Mesenchymal stem cell (in vitro differentiated cells and primary cell): ENCODE measurements at regions not wholly inside any gene's neighbourhood (a gene's known extent, or its start where the extent isn't known, plus 50 kb on each side); places are given as distances from the start of the nearest gene placed in this dataset.

ENCODE experiments used
- DNase-seq: peaks from one replicate; pipeline ENCODE4 v3.0.0-alpha.2; 2013
- H2AFZ ChIP-seq: one replicate; pipeline ENCODE4 v1.6.1; 2013; ENCODE audit warnings: low read depth, mild to moderate bottlenecking, control low read depth, inconsistent platforms, low read length, moderate library complexity
- H2AK5ac ChIP-seq: 2 replicates; pipeline ENCODE4 v1.6.1; 2013; ENCODE audit warnings: low read length, moderate library complexity, mild to moderate bottlenecking, inconsistent platforms; ENCODE audit not compliant: severe bottlenecking
- H2BK120ac ChIP-seq: one replicate; pipeline ENCODE4 v1.6.1; 2013; ENCODE audit warnings: low read depth, mild to moderate bottlenecking, inconsistent platforms, low read length, moderate library complexity
- H2BK12ac ChIP-seq, 2 experiments: one replicate each; pipeline ENCODE4 v1.6.1; 2013; ENCODE audit warnings: inconsistent platforms in 2 of 2, low read length in 2 of 2, mild to moderate bottlenecking in 2 of 2, moderate library complexity in 2 of 2, control low read depth in 1 of 2
- H2BK15ac ChIP-seq: one replicate; pipeline ENCODE4 v1.6.1; 2013; ENCODE audit warnings: mild to moderate bottlenecking, low read depth, inconsistent platforms; ENCODE audit not compliant: poor library complexity, severe bottlenecking
- H2BK5ac ChIP-seq: 2 replicates; pipeline ENCODE4 v1.6.1; 2013; ENCODE audit warnings: low read depth, mild to moderate bottlenecking, low read length, control low read depth, inconsistent platforms; ENCODE audit not compliant: poor library complexity, severe bottlenecking
- H3K14ac ChIP-seq, 2 experiments: one replicate each; pipeline ENCODE4 v1.6.1; 2013; ENCODE audit warnings: inconsistent platforms in 2 of 2, low read length in 2 of 2, control low read depth in 1 of 2, mild to moderate bottlenecking in 1 of 2, moderate library complexity in 1 of 2
- H3K18ac ChIP-seq, 2 experiments: one replicate each; pipeline ENCODE4 v1.6.1; 2013; ENCODE audit warnings: inconsistent platforms in 2 of 2, low read length in 2 of 2, control low read depth in 1 of 2, low read depth in 1 of 2, mild to moderate bottlenecking in 1 of 2
- H3K23ac ChIP-seq, 2 experiments: one replicate each; pipeline ENCODE4 v1.6.1; 2013; ENCODE audit warnings: inconsistent platforms in 2 of 2, low read length in 2 of 2, mild to moderate bottlenecking in 2 of 2, moderate library complexity in 2 of 2, control low read depth in 1 of 2
- H3K27ac ChIP-seq: 2 replicates; pipeline ENCODE4 v1.5.1; 2013; ENCODE audit warnings: mild to moderate bottlenecking, moderate library complexity, low read length, control low read depth, inconsistent platforms; ENCODE audit not compliant: poor library complexity, severe bottlenecking
- H3K27me3 ChIP-seq, 2 experiments: 2 replicates each; pipeline versions ENCODE4 v1.6.1 to v1.7.0; 2013; ENCODE audit warnings: low read length in 2 of 2, mild to moderate bottlenecking in 2 of 2, moderate library complexity in 2 of 2, control low read depth in 1 of 2, inconsistent platforms in 1 of 2; ENCODE audit not compliant: control insufficient read depth in 1 of 2, insufficient read depth in 1 of 2
- H3K36me3 ChIP-seq, 2 experiments: 2 replicates each; pipeline versions ENCODE4 v1.6.1 to v1.7.0; 2013; ENCODE audit warnings: low read length in 2 of 2, control low read depth in 1 of 2, inconsistent platforms in 1 of 2, low read depth in 1 of 2, mild to moderate bottlenecking in 1 of 2; ENCODE audit not compliant: insufficient read depth in 2 of 2, control insufficient read depth in 1 of 2
- H3K4ac ChIP-seq, 2 experiments: one replicate each; pipeline ENCODE4 v1.6.1; 2013; ENCODE audit warnings: inconsistent platforms in 2 of 2, low read length in 2 of 2, mild to moderate bottlenecking in 2 of 2, moderate library complexity in 2 of 2, control low read depth in 1 of 2, low read depth in 1 of 2
- H3K4me1 ChIP-seq: 2 replicates; pipeline ENCODE4 v1.6.1; 2013; ENCODE audit warnings: low read depth, low read length, control low read depth; ENCODE audit not compliant: control insufficient read depth, insufficient read depth
- H3K4me2 ChIP-seq: 2 replicates; pipeline ENCODE4 v1.6.1; 2013; ENCODE audit warnings: low read length, mild to moderate bottlenecking, inconsistent platforms; ENCODE audit not compliant: poor library complexity, severe bottlenecking
- H3K4me3 ChIP-seq, 2 experiments: 2 replicates each; pipeline versions ENCODE4 v1.5.1 to v1.7.0; 2013; ENCODE audit warnings: low read length in 2 of 2, mild to moderate bottlenecking in 2 of 2, control low read depth in 1 of 2, low read depth in 1 of 2; ENCODE audit not compliant: insufficient read depth in 1 of 2
- H3K79me1 ChIP-seq: replicated peaks from 2 replicates; pipeline ENCODE4 v1.6.1; 2013; ENCODE audit warnings: mild to moderate bottlenecking, control low read depth, low read length, inconsistent platforms; ENCODE audit not compliant: poor library complexity, severe bottlenecking
- H3K9ac ChIP-seq: 2 replicates; pipeline ENCODE4 v1.7.0; 2013; ENCODE audit warnings: mild to moderate bottlenecking, low read length, moderate library complexity
- H3K9me3 ChIP-seq: 2 replicates; pipeline ENCODE4 v1.7.0; 2013; ENCODE audit warnings: mild to moderate bottlenecking, low read length; ENCODE audit not compliant: control insufficient read depth
- H4K8ac ChIP-seq: one replicate; pipeline ENCODE4 v1.6.1; 2013; ENCODE audit warnings: inconsistent platforms, mild to moderate bottlenecking, low read length, moderate library complexity
- H4K91ac ChIP-seq: one replicate; pipeline ENCODE4 v1.6.1; 2013; ENCODE audit warnings: mild to moderate bottlenecking, low read length, inconsistent platforms
- WGBS: methylation state at CpG from one replicate; pipeline ENCODE4 v1.1.7; 2013; ENCODE audit warnings: mixed read lengths; 5-methylcytosine and 5-hydroxymethylcytosine counted together

GRCh38 chr16:85338638-85338982, 226.3 kb upstream of the CIBAR2 start:
- no peak overlapping the region for H2AFZ ChIP-seq
- no peak for DNase-seq
- no peak overlapping the region for H3K27ac ChIP-seq
- no peak overlapping the region for H4K8ac ChIP-seq
- H2BK5ac ChIP-seq: no peak overlapping the region
- peaks cover 31% of the 10 kb centered on the region for H3K4me1 ChIP-seq
- H3K4ac ChIP-seq: no peak overlapping the region
- no peak overlapping the region for H2AK5ac ChIP-seq
- no peak overlapping the region for H4K91ac ChIP-seq
- no peaks in the 10 kb centered on the region for H3K9me3 ChIP-seq
- peak overlapping the region in 1 of 2 experiments; percentile 6 for H2BK12ac ChIP-seq
- no peak overlapping the region for H3K4me3 ChIP-seq
- no peak overlapping the region for H2BK15ac ChIP-seq
- H3K18ac ChIP-seq: peak overlapping the region in 1 of 2 experiments; percentile 37
- peak overlapping the region in 1 of 2 experiments; percentile 51 for H3K14ac ChIP-seq
- H3K79me1 ChIP-seq: peaks cover 20% of the 10 kb centered on the region
- H3K36me3 ChIP-seq: peaks cover 0 to 12% of the 10 kb centered on the region in 2 experiments
- no peak overlapping the region for H3K4me2 ChIP-seq
- no peak overlapping the region for H2BK120ac ChIP-seq
- H3K23ac ChIP-seq: no peak overlapping the region
- 94% methylated on average over 15 of the region's 15 CpGs for WGBS
- H3K9ac ChIP-seq: no peak overlapping the region
- H3K27me3 ChIP-seq: peaks cover 0 to 5% of the 10 kb centered on the region in 2 experiments

GRCh38 chr16:85338989-85339685, 226.9 kb upstream of the CIBAR2 start:
- H2AFZ ChIP-seq: no peak overlapping the region
- no peak overlapping the region for H3K9ac ChIP-seq
- no peak overlapping the region for H3K27ac ChIP-seq
- no peak overlapping the region for H3K4me3 ChIP-seq
- H2AK5ac ChIP-seq: no peak overlapping the region
- H4K8ac ChIP-seq: no peak overlapping the region
- peaks cover 0 to 5% of the 10 kb centered on the region in 2 experiments for H3K27me3 ChIP-seq
- no peak overlapping the region for H3K23ac ChIP-seq
- peak overlapping the region in 1 of 2 experiments; percentile 70 for H2BK12ac ChIP-seq
- DNase-seq: no peak
- H2BK15ac ChIP-seq: peak overlapping the region; percentile 53
- H3K4ac ChIP-seq: no peak overlapping the region
- no peak overlapping the region for H3K4me2 ChIP-seq
- H2BK120ac ChIP-seq: no peak overlapping the region
- H4K91ac ChIP-seq: no peak overlapping the region
- peak overlapping the region in 1 of 2 experiments; percentile 37 for H3K18ac ChIP-seq
- H3K14ac ChIP-seq: peak overlapping the region in 1 of 2 experiments; percentile 51
- 94% methylated on average over 15 of the region's 24 CpGs for WGBS
- H3K4me1 ChIP-seq: peaks cover 26% of the 10 kb centered on the region
- peaks cover 21% of the 10 kb centered on the region for H3K79me1 ChIP-seq
- H3K36me3 ChIP-seq: peaks cover 0 to 8% of the 10 kb centered on the region in 2 experiments
- H3K9me3 ChIP-seq: no peaks in the 10 kb centered on the region
- no peak overlapping the region for H2BK5ac ChIP-seq

- WGBS: 78% methylated on average over 14 of the region's 19 CpGs
- H3K27me3 ChIP-seq: peaks cover 0 to 5% of the 10 kb centered on the region in 2 experiments
- H3K79me1 ChIP-seq: peaks cover 21% of the 10 kb centered on the region
- H4K91ac ChIP-seq: no peak overlapping the region
- H2BK120ac ChIP-seq: no peak overlapping the region
- peak overlapping the region in 1 of 2 experiments; percentile 53 for H3K4ac ChIP-seq
- H3K27ac ChIP-seq: no peak overlapping the region
- H2BK5ac ChIP-seq: no peak overlapping the region
- no peak overlapping the region for H3K9ac ChIP-seq
- H3K9me3 ChIP-seq: no peaks in the 10 kb centered on the region
- H4K8ac ChIP-seq: no peak overlapping the region
- H3K36me3 ChIP-seq: peaks cover 0 to 4% of the 10 kb centered on the region in 2 experiments
- no peak overlapping the region for H3K4me2 ChIP-seq
- H3K14ac ChIP-seq: peak overlapping the region in 1 of 2 experiments; percentile 56
- H3K4me1 ChIP-seq: peaks cover 2% of the 10 kb centered on the region
- no peak overlapping the region for H2BK15ac ChIP-seq
- H3K18ac ChIP-seq: peak overlapping the region; percentile 1 to 57
- H2BK12ac ChIP-seq: peak overlapping the region; percentile 38 to 52
- DNase-seq: no peak
- no peak overlapping the region for H3K23ac ChIP-seq
- H2AK5ac ChIP-seq: no peak overlapping the region
- H3K4me3 ChIP-seq: no peak overlapping the region
- no peak overlapping the region for H2AFZ ChIP-seq
Observed at GRCh38 chr16:85341972-85342695, 229.9 kb upstream of the CIBAR2 start.

- Histone ChIP-seq H3K9ac (no peak overlapping the region), H3K18ac (peak overlapping the region; percentile 6 to 20), H4K91ac (peak overlapping the region; percentile 9), H3K4ac (no peak overlapping the region), H2AFZ (no peak overlapping the region), H4K8ac (no peak overlapping the region), H3K4me3 (no peak overlapping the region), H3K4me1 (peaks cover 2% of the 10 kb centered on the region), H2AK5ac (no peak overlapping the region), H2BK12ac (peak overlapping the region in 1 of 2 experiments; percentile 88), H3K23ac (no peak overlapping the region), H2BK15ac (peak overlapping the region; percentile 2), H2BK5ac (no peak overlapping the region), H2BK120ac (no peak overlapping the region), H3K9me3 (no peaks in the 10 kb centered on the region), H3K4me2 (no peak overlapping the region), H3K27ac (no peak overlapping the region), H3K36me3 (no peaks in the 10 kb centered on the region), H3K27me3 (peaks cover 0 to 5% of the 10 kb centered on the region in 2 experiments), H3K14ac (no peak overlapping the region), H3K79me1 (peaks cover 13% of the 10 kb centered on the region)
- WGBS: 77% methylated on average over 17 of the region's 17 CpGs
- DNase-seq: no peak
Observed at GRCh38 chr16:85344502-85345128, 232.3 kb upstream of the CIBAR2 start.
